ENCODE measurements at regions not wholly inside any gene's neighbourhood (a gene's known extent, or its start where the extent isn't known, plus 50 kb on each side); places are given as distances from the start of the nearest gene placed in this dataset.

DNA sequence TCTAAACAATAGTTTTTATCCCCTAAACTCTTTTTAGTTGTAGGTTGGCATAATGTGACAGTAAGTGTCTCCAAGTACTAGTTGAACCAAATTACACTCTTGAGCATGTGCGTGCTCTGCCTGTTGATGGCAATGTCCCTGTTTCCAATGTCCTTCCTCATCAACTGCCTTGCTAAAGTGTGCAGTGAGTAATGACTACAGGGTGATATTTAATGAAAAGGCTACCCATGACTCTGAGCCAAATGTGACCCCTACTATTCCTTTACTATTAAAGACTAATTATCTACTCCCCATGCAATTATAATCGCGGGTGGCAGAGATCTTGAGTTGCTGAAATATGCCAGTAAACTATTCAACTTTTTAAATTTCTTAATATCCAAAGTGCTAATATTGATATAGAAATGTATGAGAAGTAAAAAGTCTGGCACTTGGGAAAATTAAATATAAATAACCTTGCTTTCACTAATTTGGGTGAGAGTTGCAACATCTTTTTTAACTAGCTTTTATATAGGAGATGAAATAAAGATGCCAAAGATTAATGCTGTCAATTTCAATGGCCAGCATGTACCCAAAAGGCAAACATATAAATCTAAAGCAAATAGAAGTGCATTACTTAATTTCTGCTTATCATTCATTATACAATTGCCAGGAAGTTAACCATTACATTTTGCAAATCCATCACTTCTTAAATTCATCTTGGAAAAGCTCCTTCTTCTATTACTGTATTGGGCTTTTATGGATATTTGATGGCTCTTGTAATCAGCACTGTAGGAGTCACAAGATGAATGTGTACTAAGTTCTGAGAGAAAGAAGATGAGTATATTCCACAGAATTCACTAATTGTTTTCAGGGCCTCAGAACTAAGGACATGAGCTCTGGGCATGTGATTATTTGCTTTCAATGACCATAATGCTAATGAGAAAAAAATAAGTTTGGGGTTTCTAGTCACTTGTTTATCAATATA lies 518.2 kb upstream of the NAALADL2 start:
- TF ChIP-seq, protein P1, sequence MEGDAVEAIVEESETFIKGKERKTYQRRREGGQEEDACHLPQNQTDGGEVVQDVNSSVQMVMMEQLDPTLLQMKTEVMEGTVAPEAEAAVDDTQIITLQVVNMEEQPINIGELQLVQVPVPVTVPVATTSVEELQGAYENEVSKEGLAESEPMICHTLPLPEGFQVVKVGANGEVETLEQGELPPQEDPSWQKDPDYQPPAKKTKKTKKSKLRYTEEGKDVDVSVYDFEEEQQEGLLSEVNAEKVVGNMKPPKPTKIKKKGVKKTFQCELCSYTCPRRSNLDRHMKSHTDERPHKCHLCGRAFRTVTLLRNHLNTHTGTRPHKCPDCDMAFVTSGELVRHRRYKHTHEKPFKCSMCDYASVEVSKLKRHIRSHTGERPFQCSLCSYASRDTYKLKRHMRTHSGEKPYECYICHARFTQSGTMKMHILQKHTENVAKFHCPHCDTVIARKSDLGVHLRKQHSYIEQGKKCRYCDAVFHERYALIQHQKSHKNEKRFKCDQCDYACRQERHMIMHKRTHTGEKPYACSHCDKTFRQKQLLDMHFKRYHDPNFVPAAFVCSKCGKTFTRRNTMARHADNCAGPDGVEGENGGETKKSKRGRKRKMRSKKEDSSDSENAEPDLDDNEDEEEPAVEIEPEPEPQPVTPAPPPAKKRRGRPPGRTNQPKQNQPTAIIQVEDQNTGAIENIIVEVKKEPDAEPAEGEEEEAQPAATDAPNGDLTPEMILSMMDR (IDR thresholded peaks at IDR 0.05; ENCODE audit: low read depth, low read length, missing input control) = no peak
- no peak for TF ChIP-seq GABPA (IDR thresholded peaks at IDR 0.05 in 1 of 2, conservative IDR thresholded peaks at IDR 0.05 in 1 of 2)
- TF ChIP-seq, protein P2, sequence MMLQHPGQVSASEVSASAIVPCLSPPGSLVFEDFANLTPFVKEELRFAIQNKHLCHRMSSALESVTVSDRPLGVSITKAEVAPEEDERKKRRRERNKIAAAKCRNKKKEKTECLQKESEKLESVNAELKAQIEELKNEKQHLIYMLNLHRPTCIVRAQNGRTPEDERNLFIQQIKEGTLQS (IDR thresholded peaks at IDR 0.05) = no peak
- TF ChIP-seq, protein P3, sequence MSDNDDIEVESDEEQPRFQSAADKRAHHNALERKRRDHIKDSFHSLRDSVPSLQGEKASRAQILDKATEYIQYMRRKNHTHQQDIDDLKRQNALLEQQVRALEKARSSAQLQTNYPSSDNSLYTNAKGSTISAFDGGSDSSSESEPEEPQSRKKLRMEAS (IDR thresholded peaks at IDR 0.05) = no peak
